ENCODE measurements at regions not wholly inside any gene's neighbourhood (a gene's known extent, or its start where the extent isn't known, plus 50 kb on each side); places are given as distances from the start of the nearest gene placed in this dataset.

DNA sequence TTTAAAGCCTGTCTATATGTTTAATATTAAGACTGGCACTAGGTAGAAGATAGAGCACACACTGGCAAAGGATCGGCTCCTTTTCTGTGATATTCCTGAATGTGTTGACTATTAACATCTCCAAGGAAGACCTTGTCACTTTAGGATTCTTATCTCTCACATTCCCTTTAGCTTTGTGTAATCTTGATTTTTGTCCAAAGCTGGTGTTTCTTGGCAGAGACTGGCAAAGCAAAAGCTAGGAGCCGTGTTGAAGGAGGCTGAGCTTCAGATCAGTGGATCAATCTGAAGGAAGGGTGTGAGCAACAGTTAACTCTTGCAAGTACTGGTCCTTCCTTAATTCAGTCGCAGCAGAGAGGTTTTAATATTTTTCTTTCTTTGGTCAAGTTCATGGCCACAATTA, 830.4 kb upstream of the ZNF608 start:
- 50 to 71% methylated on average over 3 of the region's 3 CpGs for WGBS, 2 donors
- H3K27ac ChIP-seq, result no peak overlapping the region
- intact Hi-C loops (cut with DNase I), result no loop called here
- TF ChIP-seq EP300 (IDR thresholded peaks at IDR 0.05), result no peak
- no peak for TF ChIP-seq POLR2AphosphoS5 (IDR thresholded peaks at IDR 0.05)
- no peak for TF ChIP-seq POLR2A (IDR thresholded peaks at IDR 0.05)
- TF ChIP-seq, protein P1, sequence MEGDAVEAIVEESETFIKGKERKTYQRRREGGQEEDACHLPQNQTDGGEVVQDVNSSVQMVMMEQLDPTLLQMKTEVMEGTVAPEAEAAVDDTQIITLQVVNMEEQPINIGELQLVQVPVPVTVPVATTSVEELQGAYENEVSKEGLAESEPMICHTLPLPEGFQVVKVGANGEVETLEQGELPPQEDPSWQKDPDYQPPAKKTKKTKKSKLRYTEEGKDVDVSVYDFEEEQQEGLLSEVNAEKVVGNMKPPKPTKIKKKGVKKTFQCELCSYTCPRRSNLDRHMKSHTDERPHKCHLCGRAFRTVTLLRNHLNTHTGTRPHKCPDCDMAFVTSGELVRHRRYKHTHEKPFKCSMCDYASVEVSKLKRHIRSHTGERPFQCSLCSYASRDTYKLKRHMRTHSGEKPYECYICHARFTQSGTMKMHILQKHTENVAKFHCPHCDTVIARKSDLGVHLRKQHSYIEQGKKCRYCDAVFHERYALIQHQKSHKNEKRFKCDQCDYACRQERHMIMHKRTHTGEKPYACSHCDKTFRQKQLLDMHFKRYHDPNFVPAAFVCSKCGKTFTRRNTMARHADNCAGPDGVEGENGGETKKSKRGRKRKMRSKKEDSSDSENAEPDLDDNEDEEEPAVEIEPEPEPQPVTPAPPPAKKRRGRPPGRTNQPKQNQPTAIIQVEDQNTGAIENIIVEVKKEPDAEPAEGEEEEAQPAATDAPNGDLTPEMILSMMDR (IDR thresholded peaks at IDR 0.05), result no peak
- no peak for DNase-seq
- no peaks in the 10 kb centered on the region for H3K9me3 ChIP-seq
- H3K4me1 ChIP-seq, result peaks cover 0 to 31% (median 23%) of the 10 kb centered on the region in 4 donors
- H3K36me3 ChIP-seq, result no peaks in the 10 kb centered on the region
- H3K27me3 ChIP-seq, result no peaks in the 10 kb centered on the region
- no peak overlapping the region for H3K4me3 ChIP-seq

DNA sequence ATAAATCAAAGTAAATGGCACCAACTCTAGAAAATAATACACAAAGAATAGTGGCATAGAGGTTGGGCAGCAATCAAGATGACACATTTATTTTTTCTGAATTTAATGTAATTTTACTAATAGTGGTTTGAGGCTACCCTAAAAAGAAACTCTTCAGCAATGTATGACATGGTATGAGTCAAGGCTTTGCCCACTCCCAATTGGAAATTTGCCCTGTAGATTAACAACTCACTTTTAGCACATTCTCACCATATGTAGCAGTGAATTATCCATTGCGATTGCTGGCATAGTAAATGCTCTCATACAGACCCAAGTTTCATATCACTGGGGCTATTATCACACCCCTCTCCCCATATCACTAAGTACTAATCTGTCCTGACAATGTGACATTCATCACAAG, 832.1 kb upstream of the ZNF608 start:
- H3K4me1 ChIP-seq, result peaks cover 0 to 47% (median 37%) of the 10 kb centered on the region in 4 donors
- no peaks in the 10 kb centered on the region for H3K27me3 ChIP-seq
- H3K4me3 ChIP-seq, result no peak overlapping the region
- 96 to 97% methylated on average over 1 of the region's 1 CpG for WGBS, 2 donors
- intact Hi-C loops (cut with DNase I), result no loop called here
- no peaks in the 10 kb centered on the region for H3K36me3 ChIP-seq
- no peak overlapping the region for H3K27ac ChIP-seq
- no peak for DNase-seq
- H3K9me3 ChIP-seq, result no peaks in the 10 kb centered on the region
- TF ChIP-seq POLR2A (IDR thresholded peaks at IDR 0.05) (no peak), POLR2AphosphoS5 (IDR thresholded peaks at IDR 0.05) (no peak), EP300 (IDR thresholded peaks at IDR 0.05) (no peak)
- TF ChIP-seq, protein P1 (IDR thresholded peaks at IDR 0.05), result no peak

DNA sequence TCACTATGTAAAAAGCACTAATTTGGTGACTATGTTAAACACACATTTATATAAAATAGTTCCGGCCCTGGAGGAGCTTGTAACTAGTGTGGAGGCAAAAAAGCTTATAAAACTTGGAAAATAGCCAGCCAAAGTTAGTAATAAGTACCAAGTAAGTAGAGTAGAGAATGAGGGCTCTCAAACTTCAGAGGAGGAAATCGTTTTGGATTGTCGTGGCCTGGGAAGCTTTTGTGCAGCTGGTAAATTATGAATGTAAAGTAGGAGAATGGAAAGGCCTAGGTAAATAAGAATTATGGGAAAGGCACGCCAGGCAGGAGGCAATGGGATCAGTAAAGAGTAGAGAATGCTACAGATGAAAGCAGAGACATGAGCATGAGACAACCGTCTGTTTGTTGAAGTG, 832.7 kb upstream of the ZNF608 start:
- DNase-seq, result no peak
- Histone ChIP-seq H3K27me3 (no peaks in the 10 kb centered on the region), H3K9me3 (no peaks in the 10 kb centered on the region), H3K36me3 (no peaks in the 10 kb centered on the region), H3K4me1 (peaks cover 0 to 53% (median 44%) of the 10 kb centered on the region in 4 donors), H3K27ac (no peak overlapping the region), H3K4me3 (no peak overlapping the region)
- intact Hi-C loops (cut with DNase I), result no loop called here
- 68 to 80% methylated on average over 5 of the region's 5 CpGs for WGBS, 2 donors
- no peak for TF ChIP-seq POLR2A (IDR thresholded peaks at IDR 0.05)
- TF ChIP-seq POLR2AphosphoS5 (IDR thresholded peaks at IDR 0.05), result no peak

DNA sequence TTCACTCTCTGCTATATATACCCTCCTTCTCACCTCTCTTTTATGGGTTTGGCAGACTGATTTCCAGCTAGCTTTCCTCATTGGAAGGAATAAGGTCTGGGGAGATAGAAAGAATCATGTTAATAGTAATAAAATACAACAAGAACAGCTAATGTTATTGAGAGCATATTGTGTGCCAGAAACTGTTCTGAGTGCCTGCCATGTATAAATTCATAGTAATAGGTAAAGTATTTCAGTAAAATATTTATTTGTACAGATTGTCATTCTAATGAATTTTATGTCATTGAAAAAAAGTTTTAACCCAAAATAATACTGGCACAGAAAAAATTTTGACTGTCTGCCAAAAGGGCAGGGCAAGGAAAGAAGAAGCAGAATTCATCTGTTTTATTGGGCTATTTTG, 834.9 kb upstream of the ZNF608 start:
- TF ChIP-seq POLR2AphosphoS5 (IDR thresholded peaks at IDR 0.05) (no peak), POLR2A (IDR thresholded peaks at IDR 0.05) (no peak), EP300 (IDR thresholded peaks at IDR 0.05) (no peak)
- TF ChIP-seq, protein P1 (IDR thresholded peaks at IDR 0.05), result no peak
- Histone ChIP-seq H3K4me3 (no peak overlapping the region), H3K27ac (no peak overlapping the region), H3K9me3 (no peaks in the 10 kb centered on the region), H3K36me3 (no peaks in the 10 kb centered on the region), H3K4me1 (peaks cover 0 to 46% (median 31%) of the 10 kb centered on the region in 4 donors), H3K27me3 (no peaks in the 10 kb centered on the region)
- intact Hi-C loops (cut with DNase I), result loop anchor here (10.0 kb wide), 1 partner anchor 837 kb away; the partner anchor contains the start of gene ZNF608
- DNase-seq, result no peak

DNA sequence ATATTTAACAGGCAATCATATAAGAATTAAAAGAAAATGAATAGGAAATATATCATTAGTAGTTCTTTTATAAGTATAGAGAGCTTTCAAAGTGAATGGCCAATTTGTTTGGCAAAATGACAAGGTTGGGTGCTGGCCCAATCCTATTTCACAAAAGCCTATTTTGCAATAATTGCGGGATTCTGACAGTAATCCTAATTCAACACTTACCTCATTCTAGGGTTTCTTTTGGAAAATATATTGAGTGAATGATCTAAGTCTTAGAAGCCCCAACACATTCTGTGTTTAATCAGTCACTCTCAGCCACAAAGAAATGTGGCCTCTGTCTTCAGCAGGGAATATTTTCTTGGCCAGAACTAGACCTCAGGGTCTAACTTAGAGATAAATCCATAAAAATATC, 835.9 kb upstream of the ZNF608 start:
- intact Hi-C loops (cut with DNase I), result loop anchor here (10.0 kb wide), 1 partner anchor 838 kb away; the partner anchor contains the start of gene ZNF608
- Histone ChIP-seq H3K27ac (peak overlapping the region in 1 of 4 donors; percentile 69), H3K4me1 (peaks cover 0 to 38% (median 30%) of the 10 kb centered on the region in 4 donors), H3K4me3 (no peak overlapping the region), H3K9me3 (no peaks in the 10 kb centered on the region), H3K36me3 (no peaks in the 10 kb centered on the region), H3K27me3 (no peaks in the 10 kb centered on the region)
- TF ChIP-seq POLR2A (IDR thresholded peaks at IDR 0.05), result no peak
- TF ChIP-seq EP300 (IDR thresholded peaks at IDR 0.05), result no peak
- no peak for TF ChIP-seq POLR2AphosphoS5 (IDR thresholded peaks at IDR 0.05)
- TF ChIP-seq, protein P1 (IDR thresholded peaks at IDR 0.05), result no peak
- no peak for DNase-seq
- WGBS, 2 donors, result 73 to 78% methylated on average over 1 of the region's 1 CpG

All from sigmoid colon (tissue), 6 donors.